Adrenal gland (tissue), 5 donors: ENCODE measurements at regions not wholly inside any gene's neighbourhood (a gene's known extent, or its start where the extent isn't known, plus 50 kb on each side); places are given as distances from the start of the nearest gene placed in this dataset.

ENCODE experiments used
- POLR2A ChIP-seq, 2 donors: fragments of 450-650 bp; IDR thresholded peaks; one replicate each; pipeline ENCODE4 v1.6.1; 2017; ENCODE audit warnings: antibody characterized with exemption in 2 of 2, mild to moderate bottlenecking in 2 of 2, moderate library complexity in 1 of 2
- TF ChIP-seq, protein P1 (sequence below), 6 experiments: fragments of 450-650 bp in 4 of 6; fragments of 200-600 bp in 2 of 6; sonication (generic) in 1 of 6; IDR thresholded peaks; 1 replicate in 5 of 6; 2 replicates in 1 of 6; pipeline versions ENCODE4 v1.5.1 to v1.8.0; 2016 to 2021; ENCODE audit warnings: antibody characterized with exemption in 6 of 6, mild to moderate bottlenecking in 2 of 6, moderate library complexity in 1 of 6
- donor health status: DM: no; HTN: no; CAD: no.

DNA sequence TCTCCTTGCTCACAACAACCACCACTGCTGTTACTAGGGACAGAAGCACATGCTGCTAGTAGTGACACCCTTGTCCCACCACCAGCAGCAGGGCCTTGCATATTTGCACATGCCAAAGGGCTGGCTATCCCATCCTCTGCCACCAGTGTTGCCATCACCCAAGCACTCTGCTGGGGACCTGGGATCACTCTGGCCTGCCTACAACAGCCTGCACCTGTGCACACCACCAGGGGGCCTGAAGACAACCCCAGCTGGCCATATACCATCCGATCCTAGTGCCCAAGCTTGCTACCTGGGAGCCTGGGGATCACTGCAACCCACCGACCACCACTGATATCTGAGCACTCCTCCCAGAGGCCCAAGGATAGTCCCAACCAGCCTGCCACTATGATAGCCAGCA lies 99.9 kb upstream of the FANCL start:
- TF ChIP-seq, protein P1, sequence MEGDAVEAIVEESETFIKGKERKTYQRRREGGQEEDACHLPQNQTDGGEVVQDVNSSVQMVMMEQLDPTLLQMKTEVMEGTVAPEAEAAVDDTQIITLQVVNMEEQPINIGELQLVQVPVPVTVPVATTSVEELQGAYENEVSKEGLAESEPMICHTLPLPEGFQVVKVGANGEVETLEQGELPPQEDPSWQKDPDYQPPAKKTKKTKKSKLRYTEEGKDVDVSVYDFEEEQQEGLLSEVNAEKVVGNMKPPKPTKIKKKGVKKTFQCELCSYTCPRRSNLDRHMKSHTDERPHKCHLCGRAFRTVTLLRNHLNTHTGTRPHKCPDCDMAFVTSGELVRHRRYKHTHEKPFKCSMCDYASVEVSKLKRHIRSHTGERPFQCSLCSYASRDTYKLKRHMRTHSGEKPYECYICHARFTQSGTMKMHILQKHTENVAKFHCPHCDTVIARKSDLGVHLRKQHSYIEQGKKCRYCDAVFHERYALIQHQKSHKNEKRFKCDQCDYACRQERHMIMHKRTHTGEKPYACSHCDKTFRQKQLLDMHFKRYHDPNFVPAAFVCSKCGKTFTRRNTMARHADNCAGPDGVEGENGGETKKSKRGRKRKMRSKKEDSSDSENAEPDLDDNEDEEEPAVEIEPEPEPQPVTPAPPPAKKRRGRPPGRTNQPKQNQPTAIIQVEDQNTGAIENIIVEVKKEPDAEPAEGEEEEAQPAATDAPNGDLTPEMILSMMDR (IDR thresholded peaks at IDR 0.05) = no peak
- no peak for TF ChIP-seq POLR2A (IDR thresholded peaks at IDR 0.05)
